Fibroblast of lung (primary cell): ENCODE measurements at regions not wholly inside any gene's neighbourhood (a gene's known extent, or its start where the extent isn't known, plus 50 kb on each side); places are given as distances from the start of the nearest gene placed in this dataset.

ENCODE experiments used
- DNase-seq, 2 donors: peaks; one replicate each; pipeline versions ENCODE4 v3.0.0 to v3.0.0-alpha.2; 2010; ENCODE audit warnings: low read depth in 2 of 2
- H2AFZ ChIP-seq: 2 replicates; pipeline ENCODE4 v1.5.1; 2012; ENCODE audit warnings: low read length, control low read depth, inconsistent platforms
- H3K27ac ChIP-seq: 2 replicates; pipeline ENCODE4 v1.5.1; 2011; ENCODE audit warnings: low read length, control low read depth; ENCODE audit not compliant: insufficient read depth
- H3K27me3 ChIP-seq: 2 replicates; pipeline ENCODE4 v1.5.1; 2011; ENCODE audit warnings: mild to moderate bottlenecking, low read length; ENCODE audit not compliant: control insufficient read depth, insufficient read depth
- H3K36me3 ChIP-seq: 2 replicates; pipeline ENCODE4 v1.5.1; 2011; ENCODE audit warnings: low read length; ENCODE audit not compliant: control insufficient read depth, insufficient read depth
- H3K4me1 ChIP-seq: 2 replicates; pipeline ENCODE4 v1.5.1; 2011; ENCODE audit warnings: low read length; ENCODE audit not compliant: control insufficient read depth, insufficient read depth; ENCODE audit errors: extremely low read depth
- H3K4me2 ChIP-seq: 2 replicates; pipeline ENCODE4 v1.5.1; 2011; ENCODE audit warnings: low read length, control low read depth; ENCODE audit not compliant: insufficient read depth; ENCODE audit errors: extremely low read depth
- H3K4me3 ChIP-seq, 4 experiments: fragments of 200-600 bp in 1 of 4; sonication (generic) in 1 of 4; replicated peaks in 1 of 4; 2 replicates each; pipeline ENCODE4 v1.5.1; 2011 to 2016; ENCODE audit warnings: low read length in 4 of 4, low read depth in 3 of 4, mild to moderate bottlenecking in 3 of 4, control low read depth in 2 of 4, inconsistent platforms in 1 of 4, mixed read lengths in 1 of 4; ENCODE audit not compliant: insufficient read depth in 1 of 4; ENCODE audit errors: control extremely low read depth in 1 of 4
- H3K79me2 ChIP-seq: 2 replicates; pipeline ENCODE4 v1.5.1; 2012; ENCODE audit warnings: mild to moderate bottlenecking, low read length, inconsistent platforms; ENCODE audit not compliant: control insufficient read depth, insufficient read depth
- H3K9ac ChIP-seq: 2 replicates; pipeline ENCODE4 v1.5.1; 2011; ENCODE audit warnings: mild to moderate bottlenecking, low read length, control low read depth; ENCODE audit not compliant: insufficient read depth
- H3K9me3 ChIP-seq: 2 replicates; pipeline ENCODE4 v1.5.1; 2012; ENCODE audit warnings: low read depth, low read length; ENCODE audit not compliant: control insufficient read depth, insufficient read depth
- H4K20me1 ChIP-seq: 2 replicates; pipeline ENCODE4 v1.5.1; 2011; ENCODE audit warnings: low read length; ENCODE audit not compliant: control insufficient read depth, insufficient read depth; ENCODE audit errors: extremely low read depth
- EZH2 ChIP-seq: IDR thresholded peaks from 2 replicates; pipeline ENCODE4 v1.5.1; 2012; ENCODE audit warnings: low read length, control low read depth, mild to moderate bottlenecking; ENCODE audit errors: missing control alignments
- TF ChIP-seq, protein P1 (sequence below), 2 donors: IDR thresholded peaks in 1 of 2; conservative IDR thresholded peaks in 1 of 2; 1 replicate in 1 of 2; 2 replicates in 1 of 2; pipeline ENCODE4 v1.5.1; 2011 to 2012; ENCODE audit warnings: low read length in 2 of 2, control low read depth in 1 of 2, inconsistent platforms in 1 of 2, low read depth in 1 of 2, mild to moderate bottlenecking in 1 of 2

DNA sequence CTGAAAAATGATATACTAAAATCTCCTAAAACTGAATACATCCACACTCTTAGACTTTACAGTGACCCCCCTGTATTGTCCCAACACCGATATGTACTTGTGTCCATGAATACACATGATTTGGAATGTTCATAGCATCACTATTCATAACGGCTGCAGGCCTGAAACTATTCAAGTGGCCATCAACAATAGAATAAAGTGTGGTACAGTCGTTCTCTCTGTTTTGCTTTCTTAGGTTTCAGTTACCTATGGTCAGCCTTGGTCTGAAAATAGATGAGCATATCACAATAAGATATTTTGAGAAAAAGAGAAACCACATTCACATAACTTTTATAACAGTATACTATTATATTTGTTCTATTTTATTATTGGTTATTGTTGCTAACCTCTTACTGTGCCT, 150.6 kb downstream of the ASCL4 start:
- TF ChIP-seq EZH2: no peak
- TF ChIP-seq, protein P1, sequence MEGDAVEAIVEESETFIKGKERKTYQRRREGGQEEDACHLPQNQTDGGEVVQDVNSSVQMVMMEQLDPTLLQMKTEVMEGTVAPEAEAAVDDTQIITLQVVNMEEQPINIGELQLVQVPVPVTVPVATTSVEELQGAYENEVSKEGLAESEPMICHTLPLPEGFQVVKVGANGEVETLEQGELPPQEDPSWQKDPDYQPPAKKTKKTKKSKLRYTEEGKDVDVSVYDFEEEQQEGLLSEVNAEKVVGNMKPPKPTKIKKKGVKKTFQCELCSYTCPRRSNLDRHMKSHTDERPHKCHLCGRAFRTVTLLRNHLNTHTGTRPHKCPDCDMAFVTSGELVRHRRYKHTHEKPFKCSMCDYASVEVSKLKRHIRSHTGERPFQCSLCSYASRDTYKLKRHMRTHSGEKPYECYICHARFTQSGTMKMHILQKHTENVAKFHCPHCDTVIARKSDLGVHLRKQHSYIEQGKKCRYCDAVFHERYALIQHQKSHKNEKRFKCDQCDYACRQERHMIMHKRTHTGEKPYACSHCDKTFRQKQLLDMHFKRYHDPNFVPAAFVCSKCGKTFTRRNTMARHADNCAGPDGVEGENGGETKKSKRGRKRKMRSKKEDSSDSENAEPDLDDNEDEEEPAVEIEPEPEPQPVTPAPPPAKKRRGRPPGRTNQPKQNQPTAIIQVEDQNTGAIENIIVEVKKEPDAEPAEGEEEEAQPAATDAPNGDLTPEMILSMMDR (conservative IDR thresholded peaks at IDR 0.05 in 1 of 2, IDR thresholded peaks at IDR 0.05 in 1 of 2; ENCODE audit: low read depth in 1 of 2, low read length in 2 of 2): no peak
- Histone ChIP-seq H2AFZ (no peak overlapping the region), H3K4me1 (no peaks in the 10 kb centered on the region), H4K20me1 (no peaks in the 10 kb centered on the region), H3K4me2 (no peak overlapping the region), H3K27me3 (no peaks in the 10 kb centered on the region), H3K36me3 (no peaks in the 10 kb centered on the region), H3K9ac (no peak overlapping the region), H3K9me3 (no peaks in the 10 kb centered on the region), H3K27ac (no peak overlapping the region), H3K4me3 (no peak overlapping the region), H3K79me2 (no peaks in the 10 kb centered on the region)
- no peak for DNase-seq

DNA sequence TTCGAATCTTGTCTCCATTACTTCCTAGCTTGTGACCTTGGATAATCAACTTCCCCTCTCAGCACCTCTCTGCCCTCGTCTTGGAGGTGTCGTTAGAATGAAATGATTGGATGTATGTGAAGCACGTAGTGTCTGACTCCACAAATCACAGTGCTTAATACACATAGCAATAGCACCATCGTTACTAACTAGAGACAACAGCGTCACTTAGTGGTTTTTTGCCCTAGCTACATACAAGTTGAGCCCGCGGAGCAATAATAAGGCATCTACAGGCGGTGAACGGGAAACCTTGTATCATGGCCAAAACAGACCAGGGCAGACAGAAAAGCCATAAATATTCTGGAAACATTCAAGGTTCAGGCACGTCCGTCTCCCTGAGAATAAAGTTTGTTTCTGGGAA, 154.9 kb downstream of the ASCL4 start:
- Histone ChIP-seq H3K27ac (no peak overlapping the region), H4K20me1 (no peaks in the 10 kb centered on the region), H3K4me3 (no peak overlapping the region), H3K27me3 (no peaks in the 10 kb centered on the region), H3K79me2 (no peaks in the 10 kb centered on the region), H2AFZ (no peak overlapping the region), H3K9ac (no peak overlapping the region), H3K4me2 (no peak overlapping the region), H3K4me1 (no peaks in the 10 kb centered on the region), H3K36me3 (no peaks in the 10 kb centered on the region), H3K9me3 (no peaks in the 10 kb centered on the region)
- no peak for TF ChIP-seq EZH2
- TF ChIP-seq, protein P1 (conservative IDR thresholded peaks at IDR 0.05 in 1 of 2, IDR thresholded peaks at IDR 0.05 in 1 of 2; ENCODE audit: low read depth in 1 of 2, low read length in 2 of 2): peak in 1 of 2 donors; percentile 9
- peak; percentile 4 to 41 for DNase-seq

DNA sequence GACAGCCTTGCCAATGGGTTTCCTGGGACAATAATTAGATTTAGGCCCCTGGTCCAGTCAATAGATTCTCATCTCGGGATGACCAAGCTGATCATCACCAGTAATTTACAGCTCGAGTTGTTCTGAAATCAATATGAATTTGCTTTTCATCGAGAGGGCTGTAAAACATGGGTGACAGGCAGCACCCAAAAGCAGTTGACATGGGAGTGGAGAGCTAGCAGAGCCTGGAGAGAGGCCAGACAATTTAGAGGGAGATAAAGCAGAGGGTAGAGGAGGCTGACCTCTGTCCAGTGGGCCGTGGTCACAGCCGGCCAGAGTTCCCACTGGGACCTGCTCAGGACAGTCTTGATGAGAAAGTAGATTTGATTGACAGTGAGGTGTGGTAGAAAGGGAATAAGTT, 157.3 kb downstream of the ASCL4 start:
- Histone ChIP-seq H4K20me1 (no peaks in the 10 kb centered on the region), H3K4me3 (no peak overlapping the region), H3K27me3 (no peaks in the 10 kb centered on the region), H3K79me2 (no peaks in the 10 kb centered on the region), H3K36me3 (no peaks in the 10 kb centered on the region), H3K9me3 (no peaks in the 10 kb centered on the region), H3K9ac (no peak overlapping the region), H3K27ac (no peak overlapping the region), H3K4me1 (no peaks in the 10 kb centered on the region), H3K4me2 (no peak overlapping the region), H2AFZ (no peak overlapping the region)
- no peak for TF ChIP-seq EZH2
- TF ChIP-seq, protein P1 (conservative IDR thresholded peaks at IDR 0.05 in 1 of 2, IDR thresholded peaks at IDR 0.05 in 1 of 2; ENCODE audit: low read depth in 1 of 2, low read length in 2 of 2): no peak
- DNase-seq: no peak
